ENCODE measurements at regions not wholly inside any gene's neighbourhood (a gene's known extent, or its start where the extent isn't known, plus 50 kb on each side); places are given as distances from the start of the nearest gene placed in this dataset.

GRCh38 chr13:54682184-54682583, 1653.6 kb downstream of the OLFM4 start:
- TF ChIP-seq CTCF (IDR thresholded peaks at IDR 0.05; ENCODE audit: extremely low read depth in 1 of 2, insufficient read depth in 1 of 2, low read depth in 1 of 2, low read length in 2 of 2), result no peak
- no peak for TF ChIP-seq MAX (IDR thresholded peaks at IDR 0.05; ENCODE audit: insufficient read depth, insufficient read length)
- no peak for TF ChIP-seq POLR2A (IDR thresholded peaks at IDR 0.05; ENCODE audit: low read depth, low read length)
- TF ChIP-seq POLR2AphosphoS5 (IDR thresholded peaks at IDR 0.05; ENCODE audit: insufficient read depth, low read depth, low read length), result no peak
- no peak for TF ChIP-seq JUN (IDR thresholded peaks at IDR 0.05; ENCODE audit: borderline replicate concordance, insufficient read depth, insufficient read length, low read depth)
- no peak for TF ChIP-seq EZH2 (IDR thresholded peaks at IDR 0.05; ENCODE audit: borderline replicate concordance, low read depth, low read length, severe bottlenecking)
